Left ventricle myocardium inferior (tissue), 1 donor: ENCODE measurements at regions not wholly inside any gene's neighbourhood (a gene's known extent, or its start where the extent isn't known, plus 50 kb on each side); places are given as distances from the start of the nearest gene placed in this dataset.

Experiments used
- DNase-seq: peaks from one replicate; pipeline ENCODE4 v3.0.0-alpha.2; 2020
- H3K27ac ChIP-seq: fragments of 200-600 bp; replicated peaks from 2 replicates; pipeline ENCODE4 v1.8.0; 2021
- H3K27me3 ChIP-seq: fragments of 200-600 bp; 2 replicates; pipeline ENCODE4 v1.8.0; 2021; ENCODE audit warnings: low read depth
- H3K36me3 ChIP-seq: fragments of 200-600 bp; 2 replicates; pipeline ENCODE4 v1.8.0; 2021
- H3K4me1 ChIP-seq: fragments of 200-600 bp; 2 replicates; pipeline ENCODE4 v1.8.0; 2021
- H3K4me3 ChIP-seq: fragments of 200-600 bp; 2 replicates; pipeline ENCODE4 v1.8.0; 2021; ENCODE audit warnings: mild to moderate bottlenecking, moderate library complexity
- H3K9me3 ChIP-seq: fragments of 200-600 bp; replicated peaks from 2 replicates; pipeline ENCODE4 v1.8.0; 2021
- intact Hi-C: fragments of 100-400 bp; cut with micrococcal nuclease; formaldehyde crosslinking; loops from one replicate; pipeline ENCODE4 v1.11.0; 2022
- TF ChIP-seq, protein P1 (sequence below): fragments of 200-600 bp; IDR thresholded peaks from 2 replicates; pipeline ENCODE4 v1.8.0; 2021; ENCODE audit warnings: antibody characterized with exemption, mild to moderate bottlenecking, borderline replicate concordance
- donor health status: DM: no; HTN: yes; CAD: no; lungs with severe emphysema.

DNA sequence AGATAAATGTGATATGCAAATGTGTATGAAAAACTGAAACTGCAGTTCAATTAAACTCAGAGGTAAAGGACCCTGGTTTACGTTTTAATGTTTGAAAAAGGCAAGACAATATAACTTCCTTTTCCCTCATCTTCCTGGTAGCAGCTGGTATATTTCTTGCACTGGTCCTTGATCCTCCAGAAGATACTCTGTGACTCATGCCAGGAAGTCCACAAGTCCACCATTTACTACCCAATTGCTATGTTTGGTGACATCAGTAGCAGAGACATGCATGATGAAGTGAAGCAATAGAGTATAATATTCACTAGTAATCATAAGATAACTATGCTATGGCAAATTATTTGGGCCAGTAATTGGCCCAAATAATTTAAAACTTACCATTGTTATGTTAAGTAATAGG, 774.5 kb upstream of the NEGR1 start:
- no peak overlapping the region for H3K4me3 ChIP-seq
- H3K4me1 ChIP-seq: no peaks in the 10 kb centered on the region
- DNase-seq: no peak
- peaks cover 18% of the 10 kb centered on the region for H3K9me3 ChIP-seq
- intact Hi-C loops: no loop called here
- no peaks in the 10 kb centered on the region for H3K36me3 ChIP-seq
- TF ChIP-seq, protein P1, sequence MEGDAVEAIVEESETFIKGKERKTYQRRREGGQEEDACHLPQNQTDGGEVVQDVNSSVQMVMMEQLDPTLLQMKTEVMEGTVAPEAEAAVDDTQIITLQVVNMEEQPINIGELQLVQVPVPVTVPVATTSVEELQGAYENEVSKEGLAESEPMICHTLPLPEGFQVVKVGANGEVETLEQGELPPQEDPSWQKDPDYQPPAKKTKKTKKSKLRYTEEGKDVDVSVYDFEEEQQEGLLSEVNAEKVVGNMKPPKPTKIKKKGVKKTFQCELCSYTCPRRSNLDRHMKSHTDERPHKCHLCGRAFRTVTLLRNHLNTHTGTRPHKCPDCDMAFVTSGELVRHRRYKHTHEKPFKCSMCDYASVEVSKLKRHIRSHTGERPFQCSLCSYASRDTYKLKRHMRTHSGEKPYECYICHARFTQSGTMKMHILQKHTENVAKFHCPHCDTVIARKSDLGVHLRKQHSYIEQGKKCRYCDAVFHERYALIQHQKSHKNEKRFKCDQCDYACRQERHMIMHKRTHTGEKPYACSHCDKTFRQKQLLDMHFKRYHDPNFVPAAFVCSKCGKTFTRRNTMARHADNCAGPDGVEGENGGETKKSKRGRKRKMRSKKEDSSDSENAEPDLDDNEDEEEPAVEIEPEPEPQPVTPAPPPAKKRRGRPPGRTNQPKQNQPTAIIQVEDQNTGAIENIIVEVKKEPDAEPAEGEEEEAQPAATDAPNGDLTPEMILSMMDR: no peak
- H3K27me3 ChIP-seq: no peaks in the 10 kb centered on the region
- H3K27ac ChIP-seq: no peak overlapping the region

DNA sequence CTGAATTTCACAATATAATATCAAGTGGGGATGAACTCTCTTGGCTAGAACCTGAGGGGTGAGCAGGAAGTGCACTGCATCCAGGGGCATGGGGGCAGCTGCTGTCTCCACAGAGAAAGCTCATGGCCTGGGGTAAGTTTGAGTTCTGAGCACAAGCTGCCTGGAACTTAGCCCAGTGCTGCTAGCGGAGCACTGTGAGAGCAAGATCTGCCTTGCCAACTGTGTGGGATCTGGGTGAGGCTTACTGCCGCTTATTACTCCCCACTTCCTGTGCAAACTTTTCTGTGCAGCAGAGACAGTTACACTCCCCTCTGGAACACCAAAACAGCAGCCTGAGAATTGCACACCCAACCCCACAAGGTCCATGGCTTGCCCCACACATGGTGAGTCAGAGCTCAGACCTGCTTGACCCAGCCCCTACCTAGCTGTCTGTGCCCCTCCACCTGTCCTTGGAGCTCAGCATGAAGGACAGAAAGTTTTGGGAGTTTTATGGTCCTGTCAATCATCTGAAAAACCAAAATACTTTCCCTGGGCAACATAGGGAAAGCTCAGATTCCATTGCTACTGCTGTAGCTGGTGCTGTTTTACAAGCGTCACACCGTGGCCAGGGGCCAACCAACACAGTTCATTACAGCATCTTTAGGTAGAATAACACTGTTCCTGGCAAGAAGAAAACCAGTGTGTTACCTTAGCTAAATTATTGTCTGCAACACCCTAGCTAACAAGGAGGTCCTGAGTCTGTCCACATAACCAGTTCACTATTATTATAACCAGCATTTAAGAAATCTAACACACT, 762.1 kb upstream of the NEGR1 start:
- intact Hi-C loops: no loop called here
- Histone ChIP-seq H3K36me3 (no peaks in the 10 kb centered on the region), H3K4me3 (no peak overlapping the region), H3K27ac (no peak overlapping the region), H3K9me3 (peaks cover 7% of the 10 kb centered on the region), H3K27me3 (no peaks in the 10 kb centered on the region), H3K4me1 (no peaks in the 10 kb centered on the region)
- TF ChIP-seq, protein P1: no peak
- DNase-seq: no peak

DNA sequence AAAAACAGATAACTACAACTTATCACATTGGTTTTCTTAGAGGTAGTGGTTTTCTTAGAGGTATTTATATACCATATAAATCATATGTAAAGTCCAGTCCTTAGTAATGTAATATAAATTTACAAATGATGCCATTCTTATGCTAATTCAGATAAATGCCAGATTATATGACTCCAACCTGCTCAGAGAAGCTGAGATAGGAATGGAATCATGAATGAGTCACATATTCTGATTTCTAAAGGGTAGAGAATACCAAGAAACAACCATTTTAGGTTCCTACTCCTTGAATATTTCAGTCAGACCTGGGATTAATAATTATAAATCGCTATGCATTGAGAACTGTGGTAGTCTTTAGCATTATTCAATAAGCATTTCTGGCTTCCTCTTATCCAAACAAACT, 760.1 kb upstream of the NEGR1 start:
- intact Hi-C loops: no loop called here
- Histone ChIP-seq H3K4me3 (no peak overlapping the region), H3K4me1 (no peaks in the 10 kb centered on the region), H3K27ac (no peak overlapping the region), H3K36me3 (no peaks in the 10 kb centered on the region), H3K27me3 (no peaks in the 10 kb centered on the region), H3K9me3 (peaks cover 7% of the 10 kb centered on the region)
- TF ChIP-seq, protein P1: no peak
- DNase-seq: no peak

DNA sequence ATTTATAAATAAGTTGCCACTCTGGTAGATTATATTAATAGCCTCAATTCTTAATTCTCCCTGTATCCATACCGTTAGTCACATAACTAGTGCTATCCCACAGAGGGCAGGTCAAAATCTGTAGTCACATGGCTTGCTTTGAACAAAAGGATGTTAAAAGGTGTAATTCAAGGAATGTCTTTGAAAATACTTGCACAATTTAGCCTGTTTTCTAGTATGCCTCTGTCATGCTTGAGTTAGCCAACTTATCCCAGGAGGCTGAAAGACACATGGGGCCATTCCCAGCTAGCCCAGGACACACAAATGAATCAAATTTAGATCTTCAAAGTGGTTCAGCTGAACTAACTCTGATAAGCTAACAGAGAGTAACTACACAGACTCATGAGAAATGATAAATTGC, 758.5 kb upstream of the NEGR1 start:
- DNase-seq: no peak
- no peak overlapping the region for H3K4me3 ChIP-seq
- H3K4me1 ChIP-seq: no peaks in the 10 kb centered on the region
- TF ChIP-seq, protein P1: no peak
- intact Hi-C loops: no loop called here
- no peaks in the 10 kb centered on the region for H3K27me3 ChIP-seq
- H3K27ac ChIP-seq: no peak overlapping the region
- no peaks in the 10 kb centered on the region for H3K36me3 ChIP-seq
- H3K9me3 ChIP-seq: no peaks in the 10 kb centered on the region

DNA sequence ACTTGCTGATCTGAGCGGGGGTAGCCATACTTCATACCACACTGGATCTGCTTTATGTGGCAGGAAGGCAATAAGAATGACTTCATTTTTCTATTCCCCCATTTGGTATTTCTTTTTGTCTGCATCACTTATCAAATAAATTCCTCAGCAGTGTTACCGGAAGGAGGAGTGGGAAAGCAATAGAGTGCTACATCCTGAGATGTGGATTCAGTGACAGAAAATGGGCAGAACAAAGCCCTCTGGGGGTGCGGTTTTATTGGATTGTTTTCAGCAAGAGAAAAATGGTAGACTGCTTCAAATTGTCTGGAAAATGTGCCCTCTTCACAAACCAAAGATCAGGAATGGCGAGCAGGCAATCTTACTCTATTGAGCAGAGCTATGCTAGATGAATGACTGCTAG, 751.9 kb upstream of the NEGR1 start:
- TF ChIP-seq, protein P1: no peak
- intact Hi-C loops: no loop called here

More for the DNA sequence above, 751.9 kb upstream of the NEGR1 start:
- Histone ChIP-seq H3K9me3 (no peaks in the 10 kb centered on the region), H3K27me3 (no peaks in the 10 kb centered on the region), H3K27ac (no peak overlapping the region), H3K36me3 (no peaks in the 10 kb centered on the region), H3K4me3 (no peak overlapping the region), H3K4me1 (no peaks in the 10 kb centered on the region)
- no peak for DNase-seq
